HFFc6 (cell line): ENCODE measurements at regions not wholly inside any gene's neighbourhood (a gene's known extent, or its start where the extent isn't known, plus 50 kb on each side); places are given as distances from the start of the nearest gene placed in this dataset.

Experiments
- DNase-seq: peaks from one replicate; pipeline ENCODE4 v3.0.0-alpha.2; 2018
- H3K27ac Mint-ChIP-seq: 2 replicates; pipeline ENCODE4 v1.8.0; 2020; ENCODE audit warnings: mild to moderate bottlenecking, mixed read lengths
- H3K27me3 Mint-ChIP-seq: 2 replicates; pipeline ENCODE4 v1.8.0; 2021; ENCODE audit warnings: mild to moderate bottlenecking, moderate library complexity, mixed read lengths; ENCODE audit not compliant: insufficient read depth
- H3K36me3 Mint-ChIP-seq: 2 replicates; pipeline ENCODE4 v1.8.0; 2021; ENCODE audit warnings: low read depth, mixed read lengths
- H3K4me1 Mint-ChIP-seq: 2 replicates; pipeline ENCODE4 v1.8.0; 2020; ENCODE audit warnings: low read depth, mixed read lengths
- H3K4me3 Mint-ChIP-seq: 2 replicates; pipeline ENCODE4 v1.8.0; 2020; ENCODE audit warnings: mild to moderate bottlenecking, moderate library complexity, mixed read lengths
- H3K9me3 Mint-ChIP-seq: 2 replicates; pipeline ENCODE4 v1.8.0; 2020; ENCODE audit warnings: mild to moderate bottlenecking, mixed read lengths
- CTCF ChIP-seq: fragments of 200-600 bp; sonication (generic); IDR thresholded peaks from 2 replicates; pipeline ENCODE4 v1.5.0; 2021; ENCODE audit warnings: antibody characterized with exemption, mild to moderate bottlenecking

- Mint-ChIP-seq H3K4me3 (no peak overlapping the region), H3K27me3 (no peaks in the 10 kb centered on the region), H3K4me1 (no peaks in the 10 kb centered on the region), H3K27ac (no peak overlapping the region), H3K9me3 (peaks cover 21% of the 10 kb centered on the region), H3K36me3 (no peaks in the 10 kb centered on the region)
- no peak for DNase-seq
- TF ChIP-seq CTCF = no peak
Observed at GRCh38 chr12:23356927-23357708, 592.4 kb downstream of the SOX5 start.

- DNase-seq = no peak
Observed at GRCh38 chr12:23359975-23360701, 589.3 kb downstream of the SOX5 start.

GRCh38 chr12:23361971-23362370 is 587.5 kb downstream of the SOX5 start:
- Mint-ChIP-seq H3K4me1 (no peaks in the 10 kb centered on the region), H3K4me3 (no peak overlapping the region), H3K9me3 (peaks cover 34% of the 10 kb centered on the region), H3K36me3 (no peaks in the 10 kb centered on the region), H3K27ac (no peak overlapping the region), H3K27me3 (no peaks in the 10 kb centered on the region)
- TF ChIP-seq CTCF = 0 out of 2 replicates have a peak, but pooled peaks have one; percentile 7
- no peak for DNase-seq

More at GRCh38 chr12:23359975-23360701, 589.3 kb downstream of the SOX5 start:
- H3K9me3 Mint-ChIP-seq = peaks cover 20% of the 10 kb centered on the region
- no peak for TF ChIP-seq CTCF
- H3K27me3 Mint-ChIP-seq = no peaks in the 10 kb centered on the region
- H3K27ac Mint-ChIP-seq = no peak overlapping the region
- H3K36me3 Mint-ChIP-seq = no peaks in the 10 kb centered on the region
- no peak overlapping the region for H3K4me3 Mint-ChIP-seq
- H3K4me1 Mint-ChIP-seq = no peaks in the 10 kb centered on the region

GRCh38 chr12:23368590-23368989 is 580.9 kb downstream of the SOX5 start:
- TF ChIP-seq CTCF = no peak
- H3K9me3 Mint-ChIP-seq = peaks cover 37% of the 10 kb centered on the region
- H3K27ac Mint-ChIP-seq = no peak overlapping the region
- H3K36me3 Mint-ChIP-seq = no peaks in the 10 kb centered on the region
- DNase-seq = no peak
- H3K27me3 Mint-ChIP-seq = no peaks in the 10 kb centered on the region
- H3K4me1 Mint-ChIP-seq = no peaks in the 10 kb centered on the region
- H3K4me3 Mint-ChIP-seq = no peak overlapping the region

- no peak for TF ChIP-seq CTCF
- H3K36me3 Mint-ChIP-seq = no peaks in the 10 kb centered on the region
- H3K4me3 Mint-ChIP-seq = no peak overlapping the region
- DNase-seq = no peak
- peaks cover 52% of the 10 kb centered on the region for H3K9me3 Mint-ChIP-seq
- no peak overlapping the region for H3K27ac Mint-ChIP-seq
- H3K4me1 Mint-ChIP-seq = no peaks in the 10 kb centered on the region
- no peaks in the 10 kb centered on the region; the same call in 1 of the 2 replicates for H3K27me3 Mint-ChIP-seq
Observed at GRCh38 chr12:23375621-23376020, 573.8 kb downstream of the SOX5 start.
